Endothelial cell (in vitro differentiated cells): ENCODE measurements at regions not wholly inside any gene's neighbourhood (a gene's known extent, or its start where the extent isn't known, plus 50 kb on each side); places are given as distances from the start of the nearest gene placed in this dataset.
"Not testable (repeated sequence)": the region's sequence is repeated elsewhere in the genome, so short reads cannot be mapped to it uniquely, and the experiment has no call there.

ENCODE experiments used
- DNase-seq: peaks from one replicate; pipeline ENCODE4 v3.0.0; 2021; ENCODE audit warnings: low spot score
- H3K27ac Mint-ChIP-seq: one replicate; pipeline ENCODE4 v1.8.0; 2021; ENCODE audit warnings: mixed read lengths, inconsistent platforms; ENCODE audit not compliant: unreplicated experiment
- H3K27me3 Mint-ChIP-seq: one replicate; pipeline ENCODE4 v1.8.0; 2021; ENCODE audit warnings: mild to moderate bottlenecking, moderate library complexity, mixed read lengths, inconsistent platforms; ENCODE audit not compliant: unreplicated experiment
- H3K36me3 Mint-ChIP-seq: one replicate; pipeline ENCODE4 v1.8.0; 2021; ENCODE audit warnings: mild to moderate bottlenecking, low read depth, mixed read lengths, inconsistent platforms; ENCODE audit not compliant: unreplicated experiment
- H3K4me1 Mint-ChIP-seq: one replicate; pipeline ENCODE4 v1.8.0; 2021; ENCODE audit warnings: mild to moderate bottlenecking, mixed read lengths, inconsistent platforms; ENCODE audit not compliant: unreplicated experiment
- H3K4me3 Mint-ChIP-seq: one replicate; pipeline ENCODE4 v1.8.0; 2021; ENCODE audit warnings: mild to moderate bottlenecking, mixed read lengths, inconsistent platforms; ENCODE audit not compliant: unreplicated experiment
- H3K9me3 Mint-ChIP-seq: one replicate; pipeline ENCODE4 v1.8.0; 2021; ENCODE audit warnings: mixed read lengths, inconsistent platforms; ENCODE audit not compliant: unreplicated experiment
- CTCF ChIP-seq: fragments of 200-600 bp; sonication (generic); IDR thresholded peaks from one replicate; pipeline ENCODE4 v1.5.0; 2021; ENCODE audit warnings: antibody characterized with exemption; ENCODE audit not compliant: unreplicated experiment

- Mint-ChIP-seq H3K27me3 (peaks cover 3% of the 10 kb centered on the region), H3K27ac (no peak overlapping the region), H3K36me3 (no peaks in the 10 kb centered on the region), H3K4me1 (no peaks in the 10 kb centered on the region), H3K9me3 (no peaks in the 10 kb centered on the region), H3K4me3 (no peak overlapping the region)
- no peak for TF ChIP-seq CTCF
- no peak for DNase-seq
These were observed 339.7 kb downstream of the THBS2 start for GRCh38 chr6:168913866-168914469.

DNA sequence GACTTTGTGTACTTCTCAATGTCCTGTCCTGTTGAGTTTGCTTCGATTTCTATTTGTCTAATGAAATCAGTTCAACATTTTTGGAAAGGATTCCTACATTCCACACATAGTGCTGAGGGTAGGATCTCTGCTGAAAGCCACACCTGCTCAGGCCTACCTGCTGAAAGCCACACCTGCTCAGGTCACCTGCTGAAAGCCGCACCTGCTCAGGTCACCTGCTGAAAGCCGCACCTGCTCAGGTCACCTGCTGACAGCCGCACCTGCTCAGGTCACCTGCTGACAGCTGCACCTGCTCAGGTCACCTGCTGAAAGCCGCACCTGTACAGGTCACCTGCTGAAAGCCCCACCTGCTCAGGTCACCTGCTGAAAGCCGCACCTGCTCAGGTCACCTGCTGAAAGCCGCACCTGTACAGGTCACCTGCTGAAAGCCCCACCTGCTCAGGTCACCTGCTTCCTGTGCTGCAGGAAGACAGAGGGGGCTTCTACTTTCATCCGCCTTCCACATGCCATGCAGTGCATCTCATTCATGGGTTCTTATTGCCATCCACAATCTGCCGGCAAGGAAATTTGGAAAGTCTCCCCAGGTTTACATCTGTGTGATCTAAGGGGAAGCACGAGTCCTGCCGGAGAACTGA is 340.3 kb downstream of the THBS2 start:
- DNase-seq, H3K27me3 Mint-ChIP-seq, H3K9me3 Mint-ChIP-seq, H3K36me3 Mint-ChIP-seq, H3K4me1 Mint-ChIP-seq, H3K4me3 Mint-ChIP-seq, H3K27ac Mint-ChIP-seq: not testable (repeated sequence)

- Mint-ChIP-seq H3K4me3 (no peak overlapping the region), H3K36me3 (no peaks in the 10 kb centered on the region), H3K4me1 (no peaks in the 10 kb centered on the region), H3K9me3 (no peaks in the 10 kb centered on the region), H3K27ac (no peak overlapping the region), H3K27me3 (peaks cover 5% of the 10 kb centered on the region)
- DNase-seq: no peak
- TF ChIP-seq CTCF: no peak
These were observed 344.4 kb downstream of the THBS2 start for GRCh38 chr6:168909288-168909687.

- Mint-ChIP-seq H3K36me3 (no peaks in the 10 kb centered on the region), H3K9me3 (no peaks in the 10 kb centered on the region), H3K27ac (no peak overlapping the region), H3K27me3 (peaks cover 5% of the 10 kb centered on the region), H3K4me1 (no peaks in the 10 kb centered on the region), H3K4me3 (no peak overlapping the region)
- TF ChIP-seq CTCF: no peak
- DNase-seq: no peak
These were observed 344.8 kb downstream of the THBS2 start for GRCh38 chr6:168908887-168909286.

GRCh38 chr6:168908166-168908565 is 345.5 kb downstream of the THBS2 start:
- peaks cover 5% of the 10 kb centered on the region for H3K27me3 Mint-ChIP-seq
- no peaks in the 10 kb centered on the region for H3K9me3 Mint-ChIP-seq
- H3K36me3 Mint-ChIP-seq: no peaks in the 10 kb centered on the region
- no peak for DNase-seq
- TF ChIP-seq CTCF: no peak
- no peak overlapping the region for H3K4me3 Mint-ChIP-seq
- no peaks in the 10 kb centered on the region for H3K4me1 Mint-ChIP-seq
- no peak overlapping the region for H3K27ac Mint-ChIP-seq
